GM21515 (cell line): ENCODE measurements at regions not wholly inside any gene's neighbourhood (a gene's known extent, or its start where the extent isn't known, plus 50 kb on each side); places are given as distances from the start of the nearest gene placed in this dataset.

ENCODE experiments used
- ATAC-seq: cut with Tn5 transposase; IDR thresholded peaks from one replicate; pipeline ENCODE4 v1.9.1; 2021; ENCODE audit not compliant: unreplicated experiment

- ATAC-seq, result no peak
Observed at GRCh38 chr17:68706356-68706920, 105.3 kb upstream of the FAM20A start.

- no peak for ATAC-seq
Observed at GRCh38 chr17:68705714-68706076, 104.5 kb upstream of the FAM20A start.

GRCh38 chr17:68704871-68705713, 103.9 kb upstream of the FAM20A start:
- ATAC-seq, result no peak

- no peak for ATAC-seq
Observed at GRCh38 chr17:68701046-68701445, 99.9 kb upstream of the FAM20A start.

- no peak for ATAC-seq
Observed at GRCh38 chr17:68700421-68700820, 99.3 kb upstream of the FAM20A start.

DNA sequence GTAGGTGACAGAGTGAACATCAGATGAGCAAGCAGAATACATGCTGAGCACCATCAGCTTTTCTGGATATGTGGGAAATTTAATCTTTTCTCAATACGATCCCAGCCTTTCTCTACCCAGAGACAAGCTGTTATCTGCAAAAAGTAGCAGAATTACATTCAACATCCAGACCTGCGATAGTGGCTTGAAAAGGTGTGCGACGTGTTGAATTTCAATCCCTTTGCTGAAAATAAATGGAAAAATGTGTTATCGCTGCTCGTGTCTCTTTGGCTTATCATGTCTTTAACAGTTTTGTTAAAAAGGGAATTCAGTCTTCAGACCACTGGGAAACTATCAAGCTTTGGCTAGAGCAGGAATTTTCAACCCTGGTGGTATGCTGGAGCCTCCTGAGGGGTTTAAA, 98.8 kb upstream of the FAM20A start:
- ATAC-seq, result no peak

DNA sequence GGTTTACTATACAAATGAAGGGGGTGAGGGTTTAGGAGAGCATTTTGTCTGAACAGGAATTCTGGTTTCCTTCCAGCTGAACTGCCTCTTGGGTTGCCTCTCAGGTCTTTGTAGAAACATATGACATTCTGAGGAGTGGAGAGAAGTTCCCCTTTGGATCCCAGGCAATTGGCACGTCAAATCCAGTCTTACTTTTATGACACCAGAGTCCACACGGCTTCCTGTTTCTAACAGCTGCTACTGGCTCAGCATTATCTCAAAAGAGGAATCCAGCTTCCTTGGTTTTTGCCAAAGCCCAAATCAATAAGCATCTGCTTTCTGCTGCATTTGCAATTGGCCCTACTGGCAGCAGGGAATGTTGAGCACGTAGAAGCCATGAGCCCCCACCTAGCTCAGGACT, 97.6 kb upstream of the FAM20A start:
- no peak for ATAC-seq

GRCh38 chr17:68697850-68698361, 96.7 kb upstream of the FAM20A start:
- ATAC-seq, result no peak

DNA sequence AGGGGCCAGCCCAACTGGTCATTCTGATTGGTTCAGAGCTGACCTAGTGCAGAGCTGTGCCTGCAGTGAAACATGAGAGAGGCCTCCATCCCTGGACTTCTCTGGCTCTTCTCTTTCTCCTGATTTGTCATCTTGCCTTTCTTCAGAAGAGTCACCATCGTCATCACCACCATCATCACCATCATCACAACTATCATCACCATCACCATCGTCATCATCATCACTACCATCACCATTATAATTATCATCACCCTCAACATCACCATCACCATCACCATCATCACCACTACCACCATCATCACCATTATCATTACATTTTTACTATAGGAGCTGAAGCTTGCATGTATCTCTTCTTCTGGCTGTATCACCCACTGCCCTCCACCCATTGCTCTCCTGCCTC, 94.5 kb upstream of the FAM20A start:
- no peak for ATAC-seq

DNA sequence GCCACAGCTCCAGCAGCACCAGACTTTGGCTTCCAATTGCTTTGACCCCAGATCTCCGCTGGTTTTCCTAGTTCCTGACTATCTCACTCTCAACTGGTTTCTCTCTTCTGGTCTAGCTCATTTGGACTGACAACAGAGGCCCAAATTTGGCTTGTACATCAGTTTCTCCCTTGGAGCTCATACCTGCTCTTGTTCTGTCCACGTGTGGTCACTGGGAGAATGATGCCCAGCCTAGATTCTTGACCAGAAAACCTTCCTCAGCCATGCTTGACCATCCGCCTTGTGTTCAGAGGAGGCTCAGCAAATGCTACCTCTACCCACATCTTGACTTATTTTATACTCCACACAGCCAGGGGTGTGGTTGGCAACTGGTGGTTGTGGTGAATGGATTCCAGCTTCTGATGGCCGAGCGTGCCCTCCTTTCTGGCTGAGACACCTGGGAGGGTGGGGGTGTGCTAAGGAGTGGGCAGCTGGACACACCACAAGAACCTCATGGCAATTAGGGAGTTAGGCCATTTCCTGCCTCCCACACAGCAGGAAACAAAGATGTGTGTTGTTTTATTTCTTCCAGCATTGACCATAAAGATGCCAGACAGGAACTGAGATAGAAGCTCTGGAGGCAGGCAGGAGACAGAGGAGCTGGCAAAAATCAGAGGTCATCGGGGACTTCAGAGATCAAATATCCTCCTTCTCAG, 93.8 kb upstream of the FAM20A start:
- ATAC-seq, result no peak

GRCh38 chr17:68693896-68694295, 92.7 kb upstream of the FAM20A start:
- no peak for ATAC-seq

DNA sequence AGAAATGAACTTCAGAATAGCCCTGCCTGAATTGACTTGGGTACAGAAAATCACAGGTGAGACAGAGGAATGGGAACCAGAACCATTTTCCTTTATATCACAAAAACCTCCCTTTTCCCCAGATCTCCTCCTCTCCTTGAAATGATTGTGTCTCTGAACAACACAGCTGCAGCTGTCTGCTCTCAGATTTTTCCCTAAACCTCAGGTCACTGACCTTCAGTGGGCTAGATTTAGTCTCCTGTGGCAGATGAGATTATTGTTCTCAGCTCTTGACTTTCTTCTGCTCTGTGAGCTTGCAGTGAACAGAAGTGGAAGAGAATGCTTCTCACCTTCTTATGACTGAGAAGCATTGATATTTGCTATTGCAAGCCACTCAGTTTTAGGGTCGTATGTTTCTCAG, 92.3 kb upstream of the FAM20A start:
- ATAC-seq, result no peak

GRCh38 chr17:68686108-68686988, 85.2 kb upstream of the FAM20A start:
- ATAC-seq, result no peak

- ATAC-seq, result no peak
Observed at GRCh38 chr17:68684949-68685357, 83.8 kb upstream of the FAM20A start.

- ATAC-seq, result no peak
Observed at GRCh38 chr17:68682903-68683302, 81.7 kb upstream of the FAM20A start.

GRCh38 chr17:68679882-68680281, 78.7 kb upstream of the FAM20A start:
- no peak for ATAC-seq

DNA sequence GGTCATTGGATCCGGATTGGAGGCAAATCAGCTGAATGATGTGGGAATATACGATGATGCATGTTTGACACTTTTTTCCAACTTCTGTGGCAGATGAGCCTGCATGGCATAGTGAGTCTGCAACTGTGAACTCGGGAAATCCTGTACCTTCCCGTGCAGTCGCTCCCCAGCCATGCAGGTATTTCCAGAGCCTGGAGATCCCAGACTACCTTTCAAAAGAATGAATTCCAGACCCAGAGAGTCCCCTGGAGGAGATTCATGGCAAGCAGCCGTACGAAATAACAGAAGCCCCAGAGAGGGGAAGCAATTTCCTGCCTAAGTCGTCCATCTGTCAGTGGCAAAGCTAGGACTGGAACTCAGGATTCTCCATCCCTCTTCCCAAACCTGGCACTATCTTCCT, 75.7 kb upstream of the FAM20A start:
- no peak for ATAC-seq

DNA sequence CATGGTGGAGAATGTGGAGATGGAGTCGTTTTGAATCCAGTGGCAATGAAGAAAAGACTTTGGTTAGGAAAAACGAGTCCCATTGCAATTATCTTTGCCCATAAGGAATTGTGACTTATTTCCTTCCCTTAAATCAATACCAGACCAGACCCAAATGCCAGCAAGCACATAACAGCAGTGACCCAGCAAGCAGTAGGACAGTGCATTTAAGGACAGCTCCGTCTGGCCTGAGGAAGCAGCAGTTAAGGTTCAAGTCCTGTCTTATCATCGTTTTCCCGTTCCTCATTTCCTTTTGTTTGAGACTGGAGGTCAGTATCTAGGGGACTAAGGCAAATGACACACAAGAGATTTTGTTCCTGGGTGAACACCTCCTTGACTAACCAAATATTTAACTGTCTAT, 74.6 kb upstream of the FAM20A start:
- no peak for ATAC-seq

- ATAC-seq, result no peak
Observed at GRCh38 chr17:68674029-68674925, 73.1 kb upstream of the FAM20A start.
